NCI-H446 treated with DMSO at 0.1 percent for 48 hours (cell line): ENCODE measurements at regions not wholly inside any gene's neighbourhood (a gene's known extent, or its start where the extent isn't known, plus 50 kb on each side); places are given as distances from the start of the nearest gene placed in this dataset.
"Not testable (repeated sequence)": the region's sequence is repeated elsewhere in the genome, so short reads cannot be mapped to it uniquely, and the experiment has no call there.

Experiments
- DNase-seq: peaks from one replicate; lab custom pipeline; 2025; lab: John Stamatoyannopoulos, UW

- DNase-seq: no peak
These were observed 54.4 kb upstream of the MSH6 start for GRCh38 chr2:47728551-47728950.

- no peak for DNase-seq
These were observed 55.0 kb upstream of the MSH6 start for GRCh38 chr2:47727956-47728355.

DNA sequence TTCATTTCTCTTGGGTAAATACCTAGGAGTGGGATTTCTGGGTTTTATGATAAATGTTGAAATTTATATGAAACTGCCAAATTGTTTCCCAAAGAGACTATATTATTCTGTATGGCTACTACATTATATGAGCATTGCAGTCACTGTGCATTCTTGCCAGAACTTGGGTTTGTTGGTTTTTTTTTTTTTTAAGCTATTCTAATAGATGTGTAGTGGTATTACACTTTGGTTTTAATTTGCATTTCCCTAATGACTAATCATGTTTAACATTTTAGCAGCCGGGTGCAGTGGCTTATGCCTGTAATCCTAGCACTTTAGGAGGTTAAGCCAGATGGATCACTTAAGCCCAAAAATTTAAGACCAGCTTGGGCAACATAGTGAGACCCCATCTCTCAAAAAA is 56.0 kb upstream of the MSH6 start:
- not testable (repeated sequence) for DNase-seq

DNA sequence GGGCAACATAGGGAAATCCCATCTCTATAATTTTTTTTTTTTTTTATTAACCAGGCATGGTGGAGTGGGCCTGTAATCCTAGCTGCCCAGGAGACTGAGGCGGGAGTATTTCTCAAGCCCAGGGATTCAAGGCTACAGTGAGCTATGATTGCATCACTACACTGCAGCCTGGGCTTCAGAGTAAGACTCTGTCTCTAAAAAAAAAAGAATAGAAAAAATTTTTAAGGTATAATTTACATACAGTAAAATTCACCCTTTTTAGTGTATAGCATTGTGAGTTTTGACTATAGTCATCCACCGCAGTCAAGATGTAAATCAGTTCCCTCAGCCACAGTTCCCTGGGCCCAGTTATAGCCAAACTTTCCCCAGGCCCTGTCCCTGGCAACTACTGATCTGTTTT is 57.1 kb upstream of the MSH6 start:
- no peak for DNase-seq

- no peak for DNase-seq
These were observed 58.5 kb upstream of the MSH6 start for GRCh38 chr2:47724221-47724981.

DNA sequence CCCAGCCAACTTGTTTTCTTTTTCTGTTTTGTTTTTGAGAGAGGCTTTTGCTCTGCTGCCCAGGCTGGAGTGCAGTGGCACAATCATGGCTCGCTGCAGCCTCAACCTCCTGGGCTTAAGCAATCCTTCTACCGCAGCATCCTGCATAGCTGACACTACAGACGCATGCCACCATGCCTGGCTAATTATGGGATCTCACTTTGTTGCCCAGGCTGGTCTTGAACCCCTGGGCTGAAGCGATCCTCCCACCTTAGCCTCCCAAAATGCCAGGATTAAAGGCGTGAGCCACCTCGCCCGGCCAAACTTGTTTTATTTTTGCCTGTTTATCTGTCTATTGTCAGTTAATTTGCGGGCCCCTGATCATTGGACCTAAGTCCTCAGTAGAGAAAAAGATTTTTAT is 61.6 kb upstream of the MSH6 start:
- DNase-seq: no peak

DNA sequence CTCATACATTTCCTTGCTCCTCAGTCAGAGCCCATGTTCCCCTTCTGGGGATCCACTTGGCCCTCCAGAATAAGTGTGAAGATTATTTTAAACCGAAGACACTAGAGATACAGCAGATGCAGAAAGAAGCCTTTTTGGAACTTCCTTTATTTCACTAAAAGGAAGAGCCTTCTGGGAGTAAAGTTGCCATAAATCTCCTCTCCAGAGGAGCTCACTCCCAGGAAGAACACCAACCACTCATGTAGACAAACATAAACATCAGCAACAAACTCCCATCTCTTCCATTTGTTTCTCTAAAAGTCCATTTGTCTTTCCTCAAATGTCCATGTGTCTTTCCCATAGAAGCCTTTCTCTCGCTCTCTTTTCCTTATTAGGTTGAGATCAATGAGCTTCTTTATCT is 62.4 kb upstream of the MSH6 start:
- no peak for DNase-seq

DNA sequence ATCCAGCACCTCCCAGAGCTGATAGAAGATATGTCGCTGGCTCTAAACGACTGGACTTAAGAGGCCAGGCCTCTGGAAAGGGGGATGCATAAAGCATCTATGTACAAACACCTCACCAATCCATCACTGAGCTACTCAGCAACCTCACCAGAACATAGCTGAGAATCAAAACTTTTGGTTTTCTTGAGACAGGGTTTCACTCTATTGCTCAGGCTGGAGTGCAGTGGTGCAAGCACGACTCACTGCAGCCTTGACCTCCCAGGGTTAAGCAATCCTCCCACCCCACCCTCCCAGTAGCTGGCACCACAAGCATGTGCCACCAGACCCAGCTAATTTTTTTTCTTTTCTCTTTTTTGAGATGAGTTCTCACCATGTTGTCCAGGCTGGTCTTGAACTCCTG is 62.9 kb upstream of the MSH6 start:
- no peak for DNase-seq

GRCh38 chr2:47719099-47719498 is 63.8 kb upstream of the MSH6 start:
- DNase-seq: no peak

DNA sequence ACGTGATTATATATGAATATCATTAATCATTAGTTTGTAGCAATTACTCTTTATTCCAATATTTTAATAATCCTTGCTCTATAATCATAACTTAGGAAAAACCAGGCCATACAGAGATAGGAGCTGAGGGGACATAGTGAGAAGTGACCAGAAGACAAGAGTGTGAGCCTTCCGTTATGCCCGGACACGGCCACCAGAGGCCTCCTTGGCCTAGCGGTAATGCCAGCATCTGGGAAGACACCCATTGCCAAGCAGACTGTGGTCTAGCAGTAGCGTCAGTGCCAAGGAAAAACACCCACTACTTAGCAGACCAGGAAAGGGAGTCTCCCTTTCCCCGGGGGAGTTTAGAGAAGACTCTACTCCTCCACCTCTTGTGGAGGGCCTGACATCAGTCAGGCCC is 66.6 kb upstream of the MSH6 start:
- not testable (repeated sequence) for DNase-seq

- no peak for DNase-seq
These were observed 67.4 kb upstream of the MSH6 start for GRCh38 chr2:47715552-47715951.

DNA sequence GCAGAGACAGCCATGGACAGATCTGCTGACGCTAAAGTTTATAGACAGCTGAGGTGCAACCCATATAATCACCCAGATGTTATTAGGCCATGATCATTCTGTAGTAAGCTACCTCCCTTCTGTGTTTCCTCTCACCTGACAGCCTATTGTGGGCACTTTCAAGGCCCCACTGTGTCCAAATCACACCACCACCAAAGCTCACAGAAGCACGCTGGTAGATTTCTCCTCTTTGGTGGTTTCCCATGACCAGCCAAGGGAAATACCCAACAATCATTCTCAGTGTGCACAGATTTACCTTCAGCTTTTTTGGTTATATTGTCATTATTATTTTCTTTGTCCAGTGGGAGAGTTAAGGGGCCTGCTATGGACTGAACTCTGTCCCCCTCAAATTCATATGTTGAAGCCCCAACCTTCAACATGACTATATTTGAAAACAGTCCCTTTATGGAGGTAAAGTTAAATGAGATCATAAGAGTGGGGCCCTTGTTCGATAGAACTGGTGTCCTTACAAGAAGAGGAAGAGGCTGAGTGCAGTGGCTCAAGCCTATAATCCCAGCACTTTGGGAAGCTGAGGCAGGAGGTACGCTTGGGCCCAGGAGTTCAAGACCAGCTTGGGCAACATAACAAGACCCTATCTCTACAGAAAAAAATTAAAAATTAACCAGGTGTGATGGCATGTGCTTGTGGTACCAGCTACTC is 74.0 kb upstream of the MSH6 start:
- no peak for DNase-seq

DNA sequence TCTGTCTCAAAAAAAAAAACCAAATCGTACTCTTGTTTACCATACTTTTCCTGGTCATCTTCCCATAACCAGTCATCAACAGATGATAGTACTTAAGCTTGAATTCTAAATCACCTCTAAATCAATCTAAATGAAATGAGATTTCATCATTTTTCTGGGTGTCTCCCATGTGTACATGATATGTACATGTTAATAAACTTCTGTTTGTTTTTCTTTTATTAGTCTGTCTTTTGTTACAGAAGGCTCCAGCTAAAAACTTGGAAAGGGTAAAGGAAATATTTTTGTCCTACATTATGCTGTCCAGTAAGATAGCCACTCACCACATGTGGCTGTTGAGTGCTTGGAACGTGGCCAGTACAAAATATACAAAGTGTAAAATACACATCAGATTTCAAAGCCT is 78.7 kb upstream of the MSH6 start:
- no peak for DNase-seq

GRCh38 chr2:47699533-47700215 is 83.3 kb upstream of the MSH6 start:
- no peak for DNase-seq

GRCh38 chr2:47698436-47698972 is 84.4 kb upstream of the MSH6 start:
- not testable (repeated sequence) for DNase-seq

DNA sequence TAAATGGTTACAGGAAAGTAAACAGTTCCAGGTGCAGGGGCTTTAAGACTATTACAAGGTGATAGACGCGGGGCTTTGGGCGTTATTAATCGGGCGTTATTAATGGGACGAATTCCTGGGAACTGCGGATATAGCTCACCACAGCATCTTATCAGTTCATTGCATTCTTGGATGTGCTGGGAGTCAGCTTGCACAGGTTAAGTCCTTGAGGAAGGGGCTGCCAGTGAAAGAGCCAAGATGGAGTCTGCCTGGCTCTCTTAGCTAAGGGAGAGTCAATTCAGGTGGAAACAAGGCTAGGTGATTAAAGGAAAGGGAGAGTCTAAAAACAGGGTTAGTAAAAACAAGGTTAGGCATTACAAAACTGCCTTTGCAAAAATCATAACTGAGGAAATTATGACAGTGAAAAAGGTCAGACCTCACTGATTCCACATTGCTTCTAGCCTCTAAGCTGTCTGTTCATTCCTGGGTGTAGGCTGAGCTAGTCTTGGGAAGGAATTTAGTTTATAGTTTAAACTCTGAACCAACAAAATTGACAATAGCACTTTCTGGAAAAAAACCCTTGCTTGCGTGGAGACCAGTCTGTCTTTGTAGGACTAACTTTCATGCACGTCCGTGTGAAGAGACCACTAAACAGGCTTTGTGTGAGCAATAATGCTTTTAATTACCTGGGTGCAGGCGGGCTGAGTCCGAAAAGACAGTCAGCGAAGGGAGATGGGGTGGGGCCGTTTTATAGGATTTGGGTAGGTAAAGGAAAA is 85.1 kb upstream of the MSH6 start:
- not testable (repeated sequence) for DNase-seq

- DNase-seq: no peak
These were observed 85.8 kb upstream of the MSH6 start for GRCh38 chr2:47697000-47697601.

DNA sequence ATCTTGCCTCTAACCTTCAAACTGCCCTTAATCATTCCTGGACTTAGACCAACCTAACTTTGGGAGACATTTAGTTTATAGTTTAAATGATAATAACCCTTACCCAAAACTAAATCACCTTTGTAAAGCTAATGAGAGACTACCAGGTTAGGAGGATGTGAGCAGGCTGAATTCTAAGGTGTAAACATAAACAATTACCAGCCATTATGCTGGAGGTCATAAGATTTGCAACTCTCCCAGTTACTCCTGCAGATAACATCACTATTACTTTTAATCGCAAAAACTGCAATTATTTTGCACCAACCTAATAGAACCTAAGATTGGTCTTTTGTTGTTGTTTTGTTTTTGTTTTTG is 86.5 kb upstream of the MSH6 start:
- DNase-seq: no peak

DNA sequence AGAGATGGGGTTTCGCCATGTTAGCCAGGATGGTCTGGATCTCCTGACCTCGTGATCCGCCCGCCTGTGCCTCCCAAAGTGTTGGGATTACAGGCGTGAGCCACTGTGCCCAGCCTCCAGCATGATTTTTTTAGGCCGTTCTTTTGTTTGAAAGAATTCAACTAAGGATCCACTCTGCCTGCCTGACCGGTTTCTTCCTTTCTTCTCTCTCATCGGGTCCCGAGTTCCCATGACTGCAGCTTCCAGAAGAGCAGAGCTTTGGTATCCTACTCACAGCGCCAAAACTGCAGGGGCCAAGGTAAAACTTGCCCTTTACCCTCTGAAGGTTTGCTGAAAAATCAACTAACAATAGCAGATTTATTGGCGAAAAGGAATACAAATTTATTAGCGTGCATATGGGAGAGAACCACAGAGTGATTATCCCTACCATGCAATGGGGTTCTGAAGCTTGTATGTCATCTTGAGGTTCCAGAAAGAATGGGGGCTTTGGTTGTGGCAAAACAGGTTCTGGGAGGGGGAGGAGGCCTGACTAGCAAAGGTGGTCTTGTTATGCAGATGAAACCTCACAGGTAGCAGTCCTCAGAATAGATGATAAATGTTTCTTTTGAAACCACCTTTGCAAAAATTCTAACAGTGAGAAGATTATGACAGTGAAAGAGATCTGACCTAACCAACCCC is 87.0 kb upstream of the MSH6 start:
- no peak for DNase-seq

- DNase-seq: not testable (repeated sequence)
These were observed 88.5 kb upstream of the MSH6 start for GRCh38 chr2:47694451-47694850.

- DNase-seq: not testable (repeated sequence)
These were observed 92.1 kb upstream of the MSH6 start for GRCh38 chr2:47690706-47691325.
